ENCODE measurements at regions not wholly inside any gene's neighbourhood (a gene's known extent, or its start where the extent isn't known, plus 50 kb on each side); places are given as distances from the start of the nearest gene placed in this dataset.

DNA sequence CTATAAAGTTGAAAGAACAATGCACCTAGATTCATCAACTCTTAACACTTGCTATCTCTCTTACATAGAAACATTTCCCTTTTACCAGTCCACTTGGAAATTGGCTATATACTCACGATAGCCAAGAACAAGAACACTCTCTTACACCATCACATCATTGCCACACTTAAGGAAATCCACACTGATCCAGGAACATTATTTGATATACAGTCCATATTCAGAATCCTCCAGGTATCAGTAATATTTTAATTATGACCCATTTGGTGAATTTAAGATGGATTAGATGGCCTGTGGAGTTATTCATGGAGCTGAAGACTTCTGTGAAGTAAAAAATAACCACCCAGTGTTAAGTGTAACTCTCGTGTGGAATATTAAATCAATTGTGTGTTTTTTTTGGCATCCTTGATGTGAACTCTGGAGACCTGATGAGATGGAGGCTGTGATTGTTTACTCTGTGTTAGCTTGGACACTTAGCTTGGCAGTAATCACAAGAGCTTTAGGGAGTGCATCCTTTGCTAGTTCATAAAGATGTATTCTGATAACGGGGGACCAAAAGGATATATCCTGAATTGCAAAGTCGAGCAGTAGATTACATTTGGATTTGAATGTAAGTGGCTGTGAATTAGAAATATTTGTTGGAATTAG is 52.0 kb upstream of the ABL1 start:
- no peaks in the 10 kb centered on the region for H3K27me3 ChIP-seq (ENCODE audit: control insufficient read depth, insufficient read depth, low read length)
- H3K36me3 ChIP-seq (ENCODE audit: control insufficient read depth, insufficient read depth, low read length) = peaks cover 3% of the 10 kb centered on the region
- no peak for DNase-seq
- H3K4me3 ChIP-seq (ENCODE audit: low read length) = no peak overlapping the region
- H3K27ac ChIP-seq (ENCODE audit: low read length) = no peak overlapping the region
- peaks cover 4% of the 10 kb centered on the region for H3K4me1 ChIP-seq (ENCODE audit: control insufficient read depth, insufficient read depth, low read length)
- WGBS (ENCODE audit: insufficient coverage, low lambda C conversion rate) = 82% methylated on average over 2 of the region's 4 CpGs
- H3K9me3 ChIP-seq (ENCODE audit: control insufficient read depth, low read depth, low read length) = no peaks in the 10 kb centered on the region

DNA sequence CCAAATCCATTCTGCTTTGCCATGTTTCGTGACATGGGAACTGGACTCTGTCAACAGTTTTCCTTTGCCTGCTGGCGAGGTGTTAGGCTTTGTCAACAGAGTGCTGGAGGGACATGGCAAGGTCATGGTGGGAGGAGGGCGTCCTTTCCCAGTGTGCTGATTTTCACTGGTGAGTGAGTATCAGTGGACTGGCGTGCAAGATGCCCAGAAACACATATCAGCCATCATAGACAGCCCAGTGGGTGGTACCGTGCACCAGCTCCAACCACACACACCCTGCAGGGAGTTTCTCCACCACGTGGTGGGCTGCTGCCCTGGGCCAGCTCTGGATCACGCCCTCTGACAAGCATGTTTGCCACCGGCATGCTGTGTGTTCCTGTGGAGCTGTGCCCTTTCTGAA is 50.0 kb upstream of the ABL1 start:
- no peak overlapping the region for H3K27ac ChIP-seq (ENCODE audit: low read length)
- H3K4me3 ChIP-seq (ENCODE audit: low read length) = no peak overlapping the region
- peaks cover 5% of the 10 kb centered on the region for H3K9me3 ChIP-seq (ENCODE audit: control insufficient read depth, low read depth, low read length)
- no CpG with 5 or more reads among the region's 8 CpGs for WGBS (ENCODE audit: insufficient coverage, low lambda C conversion rate)
- DNase-seq = no peak
- peaks cover 3% of the 10 kb centered on the region for H3K36me3 ChIP-seq (ENCODE audit: control insufficient read depth, insufficient read depth, low read length)
- H3K4me1 ChIP-seq (ENCODE audit: control insufficient read depth, insufficient read depth, low read length) = no peaks in the 10 kb centered on the region
- H3K27me3 ChIP-seq (ENCODE audit: control insufficient read depth, insufficient read depth, low read length) = no peaks in the 10 kb centered on the region

Data from large intestine (tissue), 3 donors.